ENCODE measurements at regions not wholly inside any gene's neighbourhood (a gene's known extent, or its start where the extent isn't known, plus 50 kb on each side); places are given as distances from the start of the nearest gene placed in this dataset.
"Not testable (repeated sequence)": the region's sequence is repeated elsewhere in the genome, so short reads cannot be mapped to it uniquely, and the experiment has no call there.

GRCh38 chr12:127809275-127809674 lies 457.7 kb upstream of the TMEM132C start:
- DNase-seq (ENCODE audit: low read depth in 3 of 3, low spot score in 2 of 3) = no peak

- no peak for DNase-seq (ENCODE audit: low read depth in 3 of 3, low spot score in 2 of 3)
These were observed 456.9 kb upstream of the TMEM132C start for GRCh38 chr12:127810041-127810440.

- not testable (repeated sequence) for DNase-seq (ENCODE audit: low read depth in 3 of 3, low spot score in 2 of 3)
These were observed 456.5 kb upstream of the TMEM132C start for GRCh38 chr12:127810459-127810858.

- DNase-seq (ENCODE audit: low read depth in 3 of 3, low spot score in 2 of 3) = peak; percentile 7 to 15 (median 8)
These were observed 455.0 kb upstream of the TMEM132C start for GRCh38 chr12:127811988-127812387.

- no peak for DNase-seq (ENCODE audit: low read depth in 3 of 3, low spot score in 2 of 3)
These were observed 453.8 kb upstream of the TMEM132C start for GRCh38 chr12:127813147-127813546.

GRCh38 chr12:127819056-127819455 lies 447.9 kb upstream of the TMEM132C start:
- no peak for DNase-seq (ENCODE audit: low read depth in 3 of 3, low spot score in 2 of 3)

GRCh38 chr12:127820271-127820670 lies 446.7 kb upstream of the TMEM132C start:
- no peak for DNase-seq (ENCODE audit: low read depth in 3 of 3, low spot score in 2 of 3)

- DNase-seq (ENCODE audit: low read depth in 3 of 3, low spot score in 2 of 3) = no peak
These were observed 446.1 kb upstream of the TMEM132C start for GRCh38 chr12:127820846-127821245.

- no peak for DNase-seq (ENCODE audit: low read depth in 3 of 3, low spot score in 2 of 3)
These were observed 444.1 kb upstream of the TMEM132C start for GRCh38 chr12:127822809-127823411.

GRCh38 chr12:127823801-127824200 lies 443.2 kb upstream of the TMEM132C start:
- DNase-seq (ENCODE audit: low read depth in 3 of 3, low spot score in 2 of 3) = no peak

GRCh38 chr12:127829281-127830064 lies 437.5 kb upstream of the TMEM132C start:
- no peak for DNase-seq (ENCODE audit: low read depth in 3 of 3, low spot score in 2 of 3)

- no peak for DNase-seq (ENCODE audit: low read depth in 3 of 3, low spot score in 2 of 3)
These were observed 436.9 kb upstream of the TMEM132C start for GRCh38 chr12:127830065-127830460.

GRCh38 chr12:127830730-127831129 lies 436.2 kb upstream of the TMEM132C start:
- no peak for DNase-seq (ENCODE audit: low read depth in 3 of 3, low spot score in 2 of 3)

- no peak for DNase-seq (ENCODE audit: low read depth in 3 of 3, low spot score in 2 of 3)
These were observed 434.8 kb upstream of the TMEM132C start for GRCh38 chr12:127832172-127832571.

GRCh38 chr12:127836802-127837201 lies 430.2 kb upstream of the TMEM132C start:
- DNase-seq (ENCODE audit: low read depth in 3 of 3, low spot score in 2 of 3) = not testable (repeated sequence)

- no peak for DNase-seq (ENCODE audit: low read depth in 3 of 3, low spot score in 2 of 3)
These were observed 409.3 kb upstream of the TMEM132C start for GRCh38 chr12:127857661-127858060.

- DNase-seq (ENCODE audit: low read depth in 3 of 3, low spot score in 2 of 3) = no peak
These were observed 406.4 kb upstream of the TMEM132C start for GRCh38 chr12:127860536-127860935.

GRCh38 chr12:127861406-127861805 lies 405.6 kb upstream of the TMEM132C start:
- no peak for DNase-seq (ENCODE audit: low read depth in 3 of 3, low spot score in 2 of 3)

GRCh38 chr12:127873306-127873705 lies 393.7 kb upstream of the TMEM132C start:
- DNase-seq (ENCODE audit: low read depth in 3 of 3, low spot score in 2 of 3) = no peak

GRCh38 chr12:127881371-127882140 lies 385.4 kb upstream of the TMEM132C start:
- no peak for DNase-seq (ENCODE audit: low read depth in 3 of 3, low spot score in 2 of 3)

- no peak for DNase-seq (ENCODE audit: low read depth in 3 of 3, low spot score in 2 of 3)
These were observed 384.0 kb upstream of the TMEM132C start for GRCh38 chr12:127883013-127883412.
